NCI-H526 (cell line): ENCODE measurements at regions not wholly inside any gene's neighbourhood (a gene's known extent, or its start where the extent isn't known, plus 50 kb on each side); places are given as distances from the start of the nearest gene placed in this dataset.
"Not testable (repeated sequence)": the region's sequence is repeated elsewhere in the genome, so short reads cannot be mapped to it uniquely, and the experiment has no call there.

Source experiments
- DNase-seq, 2 experiments: peaks; one replicate each; lab custom pipeline; 2025; lab: John Stamatoyannopoulos, UW

DNA sequence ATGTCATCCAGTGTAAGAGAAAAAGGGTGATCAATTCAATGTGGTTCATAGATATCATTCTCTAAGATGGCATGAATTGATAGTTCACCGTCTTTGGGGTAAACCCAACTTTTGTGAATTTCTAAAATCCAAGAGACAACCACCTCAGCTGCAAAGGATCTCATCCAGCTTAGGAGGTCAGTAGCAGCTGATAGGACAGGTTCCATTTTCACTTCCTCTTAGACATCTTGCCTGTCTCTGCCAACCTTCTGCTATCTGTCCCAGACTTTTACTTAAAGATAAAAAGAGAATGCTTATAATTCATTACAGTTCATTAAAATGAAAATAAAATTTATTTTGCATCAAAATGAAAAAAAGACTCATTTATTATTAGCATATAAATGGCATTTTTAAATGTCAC, 468.2 kb downstream of the XYLT1 start:
- DNase-seq: no peak

DNA sequence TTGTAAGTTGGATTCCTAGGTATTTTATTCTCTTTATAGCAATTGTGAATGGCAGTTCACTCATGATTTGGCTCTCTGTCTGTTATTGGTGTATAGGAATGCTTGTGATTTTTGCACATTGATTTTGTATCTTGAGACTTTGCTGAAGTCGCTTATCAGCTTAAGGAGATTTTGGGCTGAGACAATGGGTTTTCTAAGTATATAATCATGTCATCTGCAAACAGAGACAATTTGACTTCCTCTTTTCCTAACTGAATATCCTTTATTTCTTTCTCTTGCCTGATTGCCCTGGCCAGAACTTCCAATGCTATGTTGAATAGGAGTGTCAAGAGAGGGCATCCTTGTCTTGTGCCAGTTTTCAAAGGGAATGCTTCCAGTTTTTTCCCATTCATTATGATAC, 464.8 kb downstream of the XYLT1 start:
- not testable (repeated sequence) for DNase-seq

DNA sequence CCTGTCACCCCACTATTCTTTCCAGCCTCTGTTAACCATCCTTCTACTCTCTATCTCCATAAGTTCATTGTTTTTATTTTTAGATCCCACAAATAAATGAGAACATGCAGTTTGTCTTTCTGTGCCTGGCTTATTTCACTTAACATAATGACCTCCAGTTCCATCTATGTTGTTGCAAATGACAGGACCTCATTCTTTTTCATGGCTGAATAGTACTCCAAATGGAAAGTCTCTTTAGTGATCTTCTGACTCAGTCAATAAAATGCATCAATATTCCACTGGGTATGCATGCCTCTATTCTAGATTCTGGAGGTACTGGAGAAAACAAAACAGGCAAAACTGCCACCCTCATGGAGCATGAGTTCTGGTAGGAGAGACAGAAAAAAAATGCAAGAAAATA, 459.0 kb downstream of the XYLT1 start:
- DNase-seq: no peak

- DNase-seq: no peak
These were observed 457.7 kb downstream of the XYLT1 start for GRCh38 chr16:17013038-17013437.

DNA sequence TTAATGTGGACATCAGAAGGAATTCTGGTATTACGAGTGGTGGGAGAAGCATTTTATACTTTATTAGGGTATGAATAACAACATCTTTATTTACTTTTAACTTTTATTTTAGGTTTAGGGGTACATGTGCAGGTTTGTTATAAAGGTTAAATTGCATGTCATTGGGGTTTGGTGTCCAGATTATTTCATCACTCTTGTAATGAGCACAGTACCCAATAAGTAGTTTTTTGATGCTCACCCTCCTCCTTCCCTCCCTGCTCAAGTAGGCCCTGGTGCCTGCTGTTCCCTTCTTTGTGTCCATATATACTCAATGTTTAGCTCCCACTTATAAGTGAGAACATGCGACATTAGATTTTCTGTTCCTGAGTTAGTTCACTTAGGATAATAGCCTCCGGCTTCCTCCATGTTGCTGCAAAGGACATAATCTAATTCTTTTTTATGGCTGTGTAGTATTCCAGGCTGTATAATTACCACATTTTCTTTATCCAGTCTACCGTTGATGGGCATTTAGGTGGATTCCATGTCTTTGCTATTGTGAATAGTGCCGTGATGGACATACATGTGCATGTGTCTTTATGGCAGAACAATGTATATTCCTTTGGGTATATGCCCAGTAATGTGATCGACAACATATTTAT, 456.2 kb downstream of the XYLT1 start:
- DNase-seq: no peak

DNA sequence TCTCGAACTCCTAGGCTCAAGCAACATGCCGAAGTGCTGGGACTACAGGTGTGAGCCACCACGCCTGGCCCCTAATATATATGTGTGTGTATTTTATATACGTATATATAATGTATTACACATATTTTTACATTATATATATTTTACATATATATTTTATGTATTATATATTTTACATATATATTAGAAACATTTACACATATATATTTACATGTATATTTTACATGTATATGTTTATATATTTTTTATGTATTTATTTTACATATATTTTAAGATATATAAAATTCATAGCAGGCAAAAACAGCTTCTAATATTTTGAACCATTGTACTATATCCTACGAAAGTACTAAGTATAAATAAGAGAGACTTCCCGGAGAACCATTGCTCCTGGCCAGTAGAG, 455.1 kb downstream of the XYLT1 start:
- no peak for DNase-seq

DNA sequence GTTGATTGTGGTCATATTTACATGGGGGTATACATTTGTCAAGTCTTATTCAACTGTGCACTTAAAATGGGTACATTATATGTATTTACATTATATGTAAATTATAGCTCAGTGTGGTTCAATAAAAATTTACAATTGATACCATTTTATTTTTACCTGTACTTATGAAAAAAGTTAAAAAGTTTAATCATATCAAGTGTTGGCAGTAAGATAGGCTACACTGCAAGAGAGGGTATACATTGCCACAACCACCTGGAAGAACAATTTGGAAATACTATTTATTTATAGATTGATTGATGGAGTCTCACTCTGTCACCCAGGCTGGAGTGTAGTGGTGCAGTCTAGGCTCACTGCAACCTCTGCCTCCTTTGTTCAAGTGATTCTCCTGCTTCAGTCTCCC, 453.3 kb downstream of the XYLT1 start:
- DNase-seq: no peak

DNA sequence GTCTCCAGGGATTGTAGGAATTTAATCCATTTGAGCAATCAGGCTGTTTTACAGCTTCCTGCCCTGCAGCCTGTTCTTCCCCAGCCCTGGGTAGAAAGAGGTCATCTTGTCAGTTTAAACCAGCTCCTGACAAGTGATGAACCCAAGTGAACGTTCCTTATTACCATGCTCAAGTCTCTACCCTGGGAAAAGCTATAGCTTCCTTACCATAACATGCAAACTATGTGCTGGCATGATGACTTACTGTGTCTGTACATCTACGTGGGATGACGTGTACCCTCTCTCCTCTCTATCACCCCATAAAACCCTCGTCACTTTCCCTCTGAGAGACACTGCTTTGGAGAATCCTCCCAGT, 452.2 kb downstream of the XYLT1 start:
- no peak for DNase-seq

GRCh38 chr16:17019366-17019765, 451.4 kb downstream of the XYLT1 start:
- DNase-seq: no peak

DNA sequence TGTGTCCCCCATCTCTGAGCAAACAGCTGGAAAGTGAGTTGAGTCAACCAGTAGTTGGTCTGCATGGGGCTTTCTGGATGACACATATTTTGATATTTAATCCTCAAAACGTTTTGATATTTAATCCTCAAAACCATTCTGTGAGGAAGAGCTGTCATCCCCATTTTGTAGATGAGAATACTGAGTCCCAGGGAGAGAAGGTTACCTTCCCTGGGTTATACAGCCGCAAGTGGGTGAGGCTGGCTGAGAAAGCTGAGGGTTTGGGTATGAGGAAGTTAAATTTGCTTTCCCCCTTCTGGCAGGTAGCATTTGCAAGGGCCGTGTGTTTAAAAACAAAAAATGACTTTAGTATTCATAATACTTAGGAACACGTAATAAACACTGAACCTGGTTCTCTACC, 447.2 kb downstream of the XYLT1 start:
- no peak for DNase-seq

- no peak for DNase-seq
These were observed 446.2 kb downstream of the XYLT1 start for GRCh38 chr16:17024514-17024913.

GRCh38 chr16:17026600-17027242, 444.0 kb downstream of the XYLT1 start:
- DNase-seq: no peak

DNA sequence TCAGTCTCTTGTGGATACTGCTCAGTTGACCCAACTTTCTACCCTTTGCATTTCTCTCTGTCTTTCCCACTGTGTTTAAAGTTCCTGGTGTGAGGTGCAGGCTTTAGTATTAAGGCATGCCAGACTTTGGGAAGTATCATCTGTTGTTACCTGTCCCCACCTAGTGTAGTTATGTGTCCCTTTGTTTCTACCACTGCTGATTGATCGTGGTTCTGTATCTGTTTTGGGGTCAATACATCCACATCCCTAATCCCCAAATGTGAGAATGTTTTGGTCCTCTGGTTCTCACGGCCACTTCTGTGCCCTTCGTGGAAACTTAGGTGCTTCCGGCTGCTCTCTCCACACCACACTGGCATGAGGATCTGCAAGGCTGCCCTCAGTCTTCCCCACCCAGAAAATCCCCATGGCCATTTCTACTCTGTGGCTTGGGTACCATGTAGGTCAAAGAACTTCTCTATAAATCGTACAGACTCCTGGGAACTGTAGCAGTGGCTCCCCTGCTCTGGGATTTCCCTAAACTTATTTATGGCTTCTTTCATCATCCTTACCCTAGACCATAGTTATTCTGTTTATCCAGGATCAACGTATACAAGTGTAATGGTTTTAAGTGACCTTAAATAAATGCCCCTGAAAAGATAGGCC, 443.2 kb downstream of the XYLT1 start:
- no peak for DNase-seq

DNA sequence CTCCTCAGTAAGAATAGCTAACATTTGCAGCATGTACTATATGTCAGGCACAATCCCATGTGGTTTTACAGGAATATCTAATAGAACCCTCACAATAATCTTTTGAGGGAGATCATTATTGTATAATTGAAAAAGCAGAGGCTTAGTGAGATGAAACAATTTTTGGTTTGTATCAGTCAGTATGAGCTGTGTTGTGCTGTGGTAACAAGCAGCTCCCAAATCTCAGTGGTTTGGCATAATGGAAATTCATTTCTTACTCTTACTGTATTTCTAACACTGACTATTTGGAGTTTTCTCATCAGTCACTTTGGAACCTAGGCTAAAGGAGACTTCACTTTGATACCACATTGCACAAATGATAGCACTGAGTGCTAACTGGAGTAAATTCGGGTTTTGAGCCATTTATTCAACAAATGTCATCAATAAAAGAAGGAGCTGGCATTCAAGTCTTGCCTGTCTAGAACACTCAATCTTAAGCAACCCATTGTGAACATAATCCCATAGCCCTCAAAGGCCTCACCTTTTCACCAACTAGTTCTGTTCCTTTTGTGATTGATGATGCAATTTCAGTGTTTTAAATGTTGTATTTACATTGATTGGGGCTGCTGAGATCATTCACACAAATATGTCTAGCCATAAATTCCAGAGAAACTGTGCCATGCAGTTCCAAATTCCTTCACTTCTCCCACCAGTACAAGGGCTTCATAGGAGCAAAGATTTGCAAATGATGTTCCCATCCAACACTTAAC, 441.0 kb downstream of the XYLT1 start:
- no peak for DNase-seq

GRCh38 chr16:17031484-17032268, 439.1 kb downstream of the XYLT1 start:
- no peak for DNase-seq

DNA sequence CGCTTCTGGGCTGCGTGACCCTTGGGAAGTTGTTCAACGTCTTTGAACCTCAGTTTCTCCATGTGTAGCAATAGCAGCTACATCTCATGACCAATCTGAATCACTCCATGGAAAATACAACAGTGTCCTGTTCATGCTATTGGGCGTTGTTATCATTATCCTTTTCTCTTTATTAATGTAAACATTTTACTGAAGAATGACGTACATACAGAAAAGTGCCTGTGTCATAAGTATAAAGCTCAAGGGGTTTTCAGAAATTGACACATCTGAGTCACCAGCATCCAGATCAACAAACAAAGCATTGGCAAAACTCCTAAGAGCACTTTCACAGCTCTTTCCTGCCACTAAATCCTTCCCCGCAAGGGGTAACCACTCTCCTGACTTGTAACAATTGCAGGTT, 438.4 kb downstream of the XYLT1 start:
- DNase-seq: no peak

DNA sequence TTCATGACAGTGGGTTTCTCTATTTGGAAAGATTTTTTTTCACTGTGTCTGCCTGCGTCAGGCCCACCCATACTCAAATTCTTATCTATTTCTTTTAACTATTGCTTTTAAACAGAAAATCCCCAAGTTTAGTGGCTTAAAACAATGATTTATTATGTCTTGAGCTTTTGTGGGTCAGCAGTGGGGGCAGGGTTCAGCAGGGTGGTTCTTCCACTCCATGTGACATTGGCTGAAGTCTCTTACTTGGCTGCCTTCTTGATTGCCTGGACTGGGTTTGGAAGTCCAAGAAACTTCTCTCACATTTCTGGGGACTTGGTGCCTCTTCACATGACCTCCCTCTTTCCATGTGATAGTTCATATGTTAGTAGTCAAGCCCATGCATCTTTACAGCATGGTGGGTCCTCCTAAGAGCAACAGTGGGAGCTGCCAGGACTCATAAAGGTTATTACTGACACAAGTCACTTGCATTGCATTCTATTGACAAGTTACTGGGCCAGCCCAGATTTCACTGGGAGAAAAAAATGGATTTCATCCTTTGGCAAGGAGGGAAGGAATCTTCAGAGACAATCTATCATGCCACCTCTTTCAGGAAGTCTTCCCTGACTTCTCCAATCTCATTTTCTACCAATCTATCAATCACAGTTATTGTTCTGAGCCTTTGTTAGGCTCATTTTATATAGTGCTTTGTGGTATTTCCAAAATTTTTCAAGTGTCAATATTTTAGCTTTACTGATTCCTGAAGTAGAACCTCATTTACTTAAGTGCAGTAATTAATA, 436.1 kb downstream of the XYLT1 start:
- DNase-seq: no peak

- DNase-seq: no peak
These were observed 433.3 kb downstream of the XYLT1 start for GRCh38 chr16:17037499-17037898.

DNA sequence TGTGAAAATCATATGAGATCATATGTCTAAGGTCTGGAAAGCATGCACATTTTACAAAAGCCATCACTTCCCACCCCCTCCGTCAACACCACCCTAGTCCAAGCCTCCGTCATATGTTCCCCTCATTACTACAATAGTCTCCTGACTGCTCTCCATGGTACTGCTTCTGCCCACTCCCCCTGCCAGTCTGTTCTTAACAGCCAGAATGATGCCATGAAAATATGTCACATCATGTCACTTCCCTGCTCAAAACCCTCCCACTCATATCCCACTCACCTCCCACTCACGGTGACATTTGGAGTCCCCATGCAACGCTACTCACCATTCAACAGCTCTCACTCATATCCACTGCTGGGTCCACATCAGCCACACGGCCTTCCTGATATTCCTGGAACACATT, 432.3 kb downstream of the XYLT1 start:
- DNase-seq: no peak

DNA sequence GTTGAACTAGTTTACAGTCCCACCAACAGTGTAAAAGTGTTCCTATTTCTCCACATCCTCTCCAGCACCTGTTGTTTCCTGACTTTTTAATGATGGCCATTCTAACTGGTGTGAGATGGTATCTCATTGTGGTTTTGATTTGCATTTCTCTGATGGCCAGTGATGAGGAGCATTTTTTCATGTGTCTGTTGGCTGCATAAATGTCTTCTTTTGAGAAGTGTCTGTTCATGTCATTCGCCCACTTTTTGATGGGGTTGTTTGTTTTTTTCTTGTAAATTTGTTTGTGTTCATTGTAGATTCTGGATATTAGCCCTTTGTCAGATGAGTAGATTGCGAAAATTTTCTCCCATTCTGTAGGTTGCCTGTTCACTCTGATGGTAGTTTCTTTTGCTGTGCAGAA, 421.7 kb downstream of the XYLT1 start:
- not testable (repeated sequence) for DNase-seq

DNA sequence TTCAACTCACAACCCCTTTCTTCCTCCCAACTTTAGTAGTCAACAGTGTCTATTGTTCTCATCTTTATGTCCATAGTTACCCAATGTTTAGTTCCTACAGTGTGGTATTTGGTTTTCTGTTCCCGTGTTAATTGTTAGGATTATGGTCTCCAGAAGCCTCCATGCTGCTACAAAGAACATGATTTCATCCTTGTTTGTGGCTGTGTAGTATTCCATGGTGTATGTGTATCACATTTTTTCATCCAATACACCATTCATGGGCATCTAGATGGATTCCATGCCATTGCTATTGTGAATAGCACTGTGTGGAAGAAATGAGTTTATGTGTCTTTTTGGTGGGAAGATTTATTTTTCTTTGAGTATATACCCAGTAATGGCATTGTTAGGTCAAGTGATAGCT, 420.3 kb downstream of the XYLT1 start:
- DNase-seq: no peak
